DND-41 (cell line): ENCODE measurements at regions not wholly inside any gene's neighbourhood (a gene's known extent, or its start where the extent isn't known, plus 50 kb on each side); places are given as distances from the start of the nearest gene placed in this dataset.

Experiments used
- ATAC-seq: fragments of 200-7000 bp; cut with Tn5 transposase; 3 replicates; pipeline ENCODE4 v1.9.1; 2021; ENCODE audit warnings: low read depth; ENCODE audit not compliant: insufficient read depth
- DNase-seq: peaks from one replicate; pipeline ENCODE4 v3.0.0-alpha.2; 2020
- H2AFZ ChIP-seq: 2 replicates; pipeline ENCODE4 v1.6.0; 2012; ENCODE audit warnings: low read depth, low read length
- H3K27ac ChIP-seq: 2 replicates; pipeline ENCODE4 v1.5.1; 2012; ENCODE audit warnings: low read length, inconsistent platforms
- H3K27me3 ChIP-seq: fragments of 200-600 bp; sonication (generic); 2 replicates; pipeline ENCODE4 v1.6.0; 2012; ENCODE audit warnings: low read length, mild to moderate bottlenecking, inconsistent platforms; ENCODE audit not compliant: insufficient read depth, poor library complexity
- H3K36me3 ChIP-seq: 2 replicates; pipeline ENCODE4 v1.5.1; 2012; ENCODE audit warnings: low read length, inconsistent platforms; ENCODE audit not compliant: insufficient read depth
- H3K4me1 ChIP-seq: 2 replicates; pipeline ENCODE4 v1.5.1; 2012; ENCODE audit warnings: mild to moderate bottlenecking, low read length; ENCODE audit not compliant: insufficient read depth
- H3K4me2 ChIP-seq: 2 replicates; pipeline ENCODE4 v1.6.0; 2012; ENCODE audit warnings: mild to moderate bottlenecking, moderate library complexity, low read length, inconsistent platforms; ENCODE audit not compliant: insufficient read depth
- H3K4me3 ChIP-seq, 2 experiments: fragments of 200-600 bp in 1 of 2; shearing (Covaris generic) in 1 of 2; 2 replicates each; pipeline ENCODE4 v1.5.1; 2012 to 2016; ENCODE audit warnings: inconsistent platforms in 2 of 2, low read length in 2 of 2, mild to moderate bottlenecking in 2 of 2, low read depth in 1 of 2, moderate library complexity in 1 of 2
- H3K79me2 ChIP-seq: 2 replicates; pipeline ENCODE4 v1.6.0; 2012; ENCODE audit warnings: low read length, inconsistent platforms; ENCODE audit not compliant: insufficient read depth
- H3K9ac ChIP-seq: 2 replicates; pipeline ENCODE4 v1.6.0; 2012; ENCODE audit warnings: low read depth, mild to moderate bottlenecking, inconsistent platforms, low read length, moderate library complexity
- H3K9me3 ChIP-seq: 2 replicates; pipeline ENCODE4 v1.5.1; 2012; ENCODE audit warnings: low read length, moderate library complexity, mild to moderate bottlenecking, inconsistent platforms; ENCODE audit not compliant: insufficient read depth, severe bottlenecking
- H4K20me1 ChIP-seq: 2 replicates; pipeline ENCODE4 v1.6.0; 2012; ENCODE audit warnings: low read length; ENCODE audit not compliant: insufficient read depth
- CTCF ChIP-seq: IDR thresholded peaks from 2 replicates; pipeline ENCODE4 v1.5.1; 2012; ENCODE audit warnings: borderline replicate concordance, low read length, moderate library complexity, mild to moderate bottlenecking; ENCODE audit not compliant: poor library complexity, severe bottlenecking; ENCODE audit errors: extremely low read depth
- EZH2 ChIP-seq: IDR thresholded peaks from 3 replicates; pipeline ENCODE4 v1.6.1; 2012; ENCODE audit warnings: borderline replicate concordance, low read depth, mild to moderate bottlenecking, moderate library complexity, low read length, inconsistent platforms; ENCODE audit not compliant: severe bottlenecking

- H3K79me2 ChIP-seq = no peaks in the 10 kb centered on the region
- H3K27me3 ChIP-seq = no peaks in the 10 kb centered on the region
- no peaks in the 10 kb centered on the region for H3K36me3 ChIP-seq
- H3K4me2 ChIP-seq = no peak overlapping the region
- H4K20me1 ChIP-seq = no peaks in the 10 kb centered on the region
- ATAC-seq (no peak), DNase-seq (no peak)
- H3K4me1 ChIP-seq = no peaks in the 10 kb centered on the region
- H3K4me3 ChIP-seq = no peak overlapping the region
- H3K9ac ChIP-seq = no peak overlapping the region
- H2AFZ ChIP-seq = no peak overlapping the region
- TF ChIP-seq EZH2 (no peak), CTCF (no peak)
- H3K27ac ChIP-seq = no peak overlapping the region
- no peaks in the 10 kb centered on the region for H3K9me3 ChIP-seq
Observed at GRCh38 chr4:33080275-33080674, 2360.1 kb downstream of the PCDH7 start.

- Histone ChIP-seq H3K4me3 (no peak overlapping the region), H2AFZ (no peak overlapping the region), H3K27me3 (no peaks in the 10 kb centered on the region), H3K79me2 (no peaks in the 10 kb centered on the region), H3K27ac (no peak overlapping the region), H4K20me1 (no peaks in the 10 kb centered on the region), H3K4me2 (no peak overlapping the region), H3K9me3 (no peaks in the 10 kb centered on the region), H3K4me1 (no peaks in the 10 kb centered on the region), H3K36me3 (no peaks in the 10 kb centered on the region), H3K9ac (no peak overlapping the region)
- ATAC-seq = no peak
- TF ChIP-seq CTCF = no peak
- DNase-seq = no peak
Observed at GRCh38 chr4:33085709-33086108, 2365.5 kb downstream of the PCDH7 start.

GRCh38 chr4:33086331-33086925 lies 2366.3 kb downstream of the PCDH7 start:
- Histone ChIP-seq H3K36me3 (no peaks in the 10 kb centered on the region), H4K20me1 (no peaks in the 10 kb centered on the region), H3K79me2 (no peaks in the 10 kb centered on the region), H2AFZ (no peak overlapping the region), H3K27ac (no peak overlapping the region), H3K9ac (no peak overlapping the region), H3K4me3 (no peak overlapping the region), H3K4me2 (no peak overlapping the region), H3K4me1 (no peaks in the 10 kb centered on the region), H3K9me3 (no peaks in the 10 kb centered on the region), H3K27me3 (no peaks in the 10 kb centered on the region)
- DNase-seq (no peak), ATAC-seq (no peak)
- TF ChIP-seq CTCF (no peak), EZH2 (no peak)

GRCh38 chr4:33088713-33089112 lies 2368.5 kb downstream of the PCDH7 start:
- Histone ChIP-seq H3K4me1 (no peaks in the 10 kb centered on the region), H3K36me3 (no peaks in the 10 kb centered on the region), H2AFZ (no peak overlapping the region), H3K4me3 (no peak overlapping the region), H3K9ac (no peak overlapping the region), H3K4me2 (no peak overlapping the region), H3K79me2 (no peaks in the 10 kb centered on the region), H4K20me1 (no peaks in the 10 kb centered on the region), H3K27me3 (no peaks in the 10 kb centered on the region), H3K27ac (no peak overlapping the region), H3K9me3 (no peaks in the 10 kb centered on the region)
- TF ChIP-seq CTCF (no peak), EZH2 (no peak)
- DNase-seq (no peak), ATAC-seq (no peak)
